ENCODE measurements at regions not wholly inside any gene's neighbourhood (a gene's known extent, or its start where the extent isn't known, plus 50 kb on each side); places are given as distances from the start of the nearest gene placed in this dataset.

GRCh38 chr7:13532028-13532753 lies 457.3 kb downstream of the ETV1 start:
- DNase-seq (ENCODE audit: low spot score) (no peak), ATAC-seq (no peak)

- ATAC-seq = no peak
Measured at GRCh38 chr7:13538669-13539068, 450.8 kb downstream of the ETV1 start.

GRCh38 chr7:13540429-13540828 lies 449.0 kb downstream of the ETV1 start:
- DNase-seq (ENCODE audit: low spot score) (no peak), ATAC-seq (no peak)

More at GRCh38 chr7:13538669-13539068, 450.8 kb downstream of the ETV1 start:
- DNase-seq (ENCODE audit: low spot score) = no peak

- DNase-seq (ENCODE audit: low spot score) (no peak), ATAC-seq (no peak)
Measured at GRCh38 chr7:13541326-13541725, 448.1 kb downstream of the ETV1 start.

GRCh38 chr7:13542451-13542850 lies 447.0 kb downstream of the ETV1 start:
- DNase-seq (ENCODE audit: low spot score) = no peak
- no peak for ATAC-seq

- DNase-seq (ENCODE audit: low spot score) = no peak
- no peak for ATAC-seq
Measured at GRCh38 chr7:13551503-13551902, 438.0 kb downstream of the ETV1 start.

- ATAC-seq (no peak), DNase-seq (ENCODE audit: low spot score) (no peak)
Measured at GRCh38 chr7:13560441-13560840, 429.0 kb downstream of the ETV1 start.

- no peak for ATAC-seq
- no peak for DNase-seq (ENCODE audit: low spot score)
Measured at GRCh38 chr7:13563257-13563656, 426.2 kb downstream of the ETV1 start.

GRCh38 chr7:13563680-13564079 lies 425.8 kb downstream of the ETV1 start:
- ATAC-seq (no peak), DNase-seq (ENCODE audit: low spot score) (no peak)

- DNase-seq (ENCODE audit: low spot score) = no peak
- no peak for ATAC-seq
Measured at GRCh38 chr7:13577566-13578145, 411.8 kb downstream of the ETV1 start.

GRCh38 chr7:13578294-13578693 lies 411.2 kb downstream of the ETV1 start:
- ATAC-seq (no peak), DNase-seq (ENCODE audit: low spot score) (no peak)

- DNase-seq (ENCODE audit: low spot score) (no peak), ATAC-seq (no peak)
Measured at GRCh38 chr7:13581097-13581496, 408.4 kb downstream of the ETV1 start.

GRCh38 chr7:13593854-13594253 lies 395.6 kb downstream of the ETV1 start:
- ATAC-seq = no peak
- DNase-seq (ENCODE audit: low spot score) = no peak

GRCh38 chr7:13602036-13602435 lies 387.4 kb downstream of the ETV1 start:
- no peak for ATAC-seq
- no peak for DNase-seq (ENCODE audit: low spot score)

- no peak for DNase-seq (ENCODE audit: low spot score)
Measured at GRCh38 chr7:13603016-13603415, 386.4 kb downstream of the ETV1 start.

GRCh38 chr7:13603661-13604060 lies 385.8 kb downstream of the ETV1 start:
- no peak for DNase-seq (ENCODE audit: low spot score)
- ATAC-seq = no peak

More at GRCh38 chr7:13603016-13603415, 386.4 kb downstream of the ETV1 start:
- no peak for ATAC-seq

GRCh38 chr7:13604178-13604577 lies 385.3 kb downstream of the ETV1 start:
- no peak for ATAC-seq
- no peak for DNase-seq (ENCODE audit: low spot score)

- ATAC-seq = no peak
- DNase-seq (ENCODE audit: low spot score) = no peak
Measured at GRCh38 chr7:13610372-13610771, 379.1 kb downstream of the ETV1 start.

GRCh38 chr7:13615679-13616078 lies 373.8 kb downstream of the ETV1 start:
- ATAC-seq = no peak
- no peak for DNase-seq (ENCODE audit: low spot score)

GRCh38 chr7:13627455-13627854 lies 362.0 kb downstream of the ETV1 start:
- ATAC-seq (no peak), DNase-seq (ENCODE audit: low spot score) (no peak)

GRCh38 chr7:13628239-13629001 lies 361.0 kb downstream of the ETV1 start:
- DNase-seq (ENCODE audit: low spot score) = no peak
- ATAC-seq = no peak

Data from left lobe of liver (tissue), 2 donors.